Glutamatergic neuron (in vitro differentiated cells): ENCODE measurements at regions not wholly inside any gene's neighbourhood (a gene's known extent, or its start where the extent isn't known, plus 50 kb on each side); places are given as distances from the start of the nearest gene placed in this dataset.
A peak's percentile ranks its signal among the peaks of the same experiment; 100 is the strongest.

Experiments
- DNase-seq: peaks from one replicate; pipeline ENCODE4 v3.0.0; 2022
- H3K27ac Mint-ChIP-seq: one replicate; pipeline ENCODE4 v1.8.0; 2020; ENCODE audit warnings: mild to moderate bottlenecking, mixed read lengths, inconsistent platforms; ENCODE audit not compliant: unreplicated experiment
- H3K27me3 Mint-ChIP-seq: one replicate; pipeline ENCODE4 v1.8.0; 2020; ENCODE audit warnings: mild to moderate bottlenecking, moderate library complexity, mixed read lengths, inconsistent platforms; ENCODE audit not compliant: unreplicated experiment
- H3K36me3 Mint-ChIP-seq: one replicate; pipeline ENCODE4 v1.8.0; 2020; ENCODE audit warnings: mild to moderate bottlenecking, mixed read lengths, inconsistent platforms; ENCODE audit not compliant: unreplicated experiment
- H3K4me1 Mint-ChIP-seq: one replicate; pipeline ENCODE4 v1.8.0; 2020; ENCODE audit warnings: mild to moderate bottlenecking, low read depth, mixed read lengths, inconsistent platforms; ENCODE audit not compliant: unreplicated experiment
- H3K4me3 Mint-ChIP-seq: one replicate; pipeline ENCODE4 v1.8.0; 2020; ENCODE audit warnings: mild to moderate bottlenecking, mixed read lengths, inconsistent platforms; ENCODE audit not compliant: unreplicated experiment
- H3K9me3 Mint-ChIP-seq: one replicate; pipeline ENCODE4 v1.8.0; 2020; ENCODE audit warnings: mild to moderate bottlenecking, moderate library complexity, mixed read lengths, inconsistent platforms; ENCODE audit not compliant: unreplicated experiment
- CTCF ChIP-seq: fragments of 200-600 bp; sonication (generic); IDR thresholded peaks from one replicate; pipeline ENCODE4 v1.5.0; 2021; ENCODE audit not compliant: partially characterized antibody, unreplicated experiment

GRCh38 chr11:104338186-104338585, 174.2 kb upstream of the PDGFD start:
- TF ChIP-seq CTCF = no peak
- Mint-ChIP-seq H3K36me3 (no peaks in the 10 kb centered on the region), H3K27ac (no peak overlapping the region), H3K4me3 (no peak overlapping the region), H3K4me1 (no peaks in the 10 kb centered on the region), H3K27me3 (no peaks in the 10 kb centered on the region), H3K9me3 (no peaks in the 10 kb centered on the region)
- DNase-seq = no peak

- Mint-ChIP-seq H3K9me3 (no peaks in the 10 kb centered on the region), H3K4me3 (no peak overlapping the region), H3K27ac (no peak overlapping the region), H3K4me1 (no peaks in the 10 kb centered on the region), H3K36me3 (no peaks in the 10 kb centered on the region), H3K27me3 (no peaks in the 10 kb centered on the region)
- no peak for TF ChIP-seq CTCF
- DNase-seq = no peak
These were observed 173.3 kb upstream of the PDGFD start for GRCh38 chr11:104337273-104337672.

GRCh38 chr11:104333977-104334376, 170.0 kb upstream of the PDGFD start:
- Mint-ChIP-seq H3K4me1 (no peaks in the 10 kb centered on the region), H3K36me3 (no peaks in the 10 kb centered on the region), H3K27me3 (no peaks in the 10 kb centered on the region), H3K4me3 (no peak overlapping the region), H3K9me3 (no peaks in the 10 kb centered on the region), H3K27ac (no peak overlapping the region)
- peak; percentile 26 for DNase-seq
- TF ChIP-seq CTCF = peak; percentile 66

- no peak overlapping the region for H3K27ac Mint-ChIP-seq
- H3K4me1 Mint-ChIP-seq = no peaks in the 10 kb centered on the region
- peak; percentile 66 for DNase-seq
- no peak overlapping the region for H3K4me3 Mint-ChIP-seq
- no peaks in the 10 kb centered on the region for H3K9me3 Mint-ChIP-seq
- H3K36me3 Mint-ChIP-seq = no peaks in the 10 kb centered on the region
- H3K27me3 Mint-ChIP-seq = no peaks in the 10 kb centered on the region
- peak; percentile 38 for TF ChIP-seq CTCF
These were observed 168.2 kb upstream of the PDGFD start for GRCh38 chr11:104332110-104332509.

- Mint-ChIP-seq H3K27me3 (no peaks in the 10 kb centered on the region), H3K36me3 (no peaks in the 10 kb centered on the region), H3K4me1 (no peaks in the 10 kb centered on the region), H3K9me3 (no peaks in the 10 kb centered on the region), H3K27ac (no peak overlapping the region), H3K4me3 (no peak overlapping the region)
- DNase-seq = no peak
- no peak for TF ChIP-seq CTCF
These were observed 165.2 kb upstream of the PDGFD start for GRCh38 chr11:104329078-104329665.
